Pulmonary artery endothelial cell (primary cell): ENCODE measurements at regions not wholly inside any gene's neighbourhood (a gene's known extent, or its start where the extent isn't known, plus 50 kb on each side); places are given as distances from the start of the nearest gene placed in this dataset.

Source experiments
- DNase-seq: peaks from one replicate; pipeline ENCODE4 v3.0.0-alpha.2; 2011; ENCODE audit warnings: low read depth, low spot score

GRCh38 chr5:122718611-122719010, 56.3 kb upstream of the SNX2 start:
- no peak for DNase-seq

GRCh38 chr5:122719991-122720746, 54.7 kb upstream of the SNX2 start:
- no peak for DNase-seq

GRCh38 chr5:122721127-122721526, 53.8 kb upstream of the SNX2 start:
- DNase-seq, result no peak

GRCh38 chr5:122722341-122722740, 52.5 kb upstream of the SNX2 start:
- DNase-seq, result no peak

- no peak for DNase-seq
Measured at GRCh38 chr5:122723606-122724352, 51.1 kb upstream of the SNX2 start.
